ENCODE measurements at regions not wholly inside any gene's neighbourhood (a gene's known extent, or its start where the extent isn't known, plus 50 kb on each side); places are given as distances from the start of the nearest gene placed in this dataset.

DNA sequence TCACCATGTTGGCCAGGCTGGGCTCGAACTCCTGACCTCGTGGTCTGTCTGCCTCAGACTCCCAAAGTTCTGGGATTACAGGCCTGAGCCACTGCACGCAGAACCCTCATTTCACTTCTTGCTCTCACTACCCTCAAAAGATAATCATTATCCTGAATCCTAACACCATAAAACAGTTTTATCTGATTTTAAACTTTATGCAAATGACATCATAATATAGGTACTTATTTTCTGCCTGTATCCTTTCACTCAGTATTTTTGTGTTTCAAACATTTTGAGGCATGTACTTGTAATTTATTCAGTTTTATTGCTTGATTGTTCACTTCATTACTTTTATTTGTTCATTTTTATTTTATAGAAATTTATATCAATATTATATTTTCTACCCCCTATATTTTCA lies 719.2 kb upstream of the ARRDC3 start:
- no peak for TF ChIP-seq EZH2 (IDR thresholded peaks at IDR 0.05; ENCODE audit: borderline replicate concordance, low read length)
- TF ChIP-seq, protein P1, sequence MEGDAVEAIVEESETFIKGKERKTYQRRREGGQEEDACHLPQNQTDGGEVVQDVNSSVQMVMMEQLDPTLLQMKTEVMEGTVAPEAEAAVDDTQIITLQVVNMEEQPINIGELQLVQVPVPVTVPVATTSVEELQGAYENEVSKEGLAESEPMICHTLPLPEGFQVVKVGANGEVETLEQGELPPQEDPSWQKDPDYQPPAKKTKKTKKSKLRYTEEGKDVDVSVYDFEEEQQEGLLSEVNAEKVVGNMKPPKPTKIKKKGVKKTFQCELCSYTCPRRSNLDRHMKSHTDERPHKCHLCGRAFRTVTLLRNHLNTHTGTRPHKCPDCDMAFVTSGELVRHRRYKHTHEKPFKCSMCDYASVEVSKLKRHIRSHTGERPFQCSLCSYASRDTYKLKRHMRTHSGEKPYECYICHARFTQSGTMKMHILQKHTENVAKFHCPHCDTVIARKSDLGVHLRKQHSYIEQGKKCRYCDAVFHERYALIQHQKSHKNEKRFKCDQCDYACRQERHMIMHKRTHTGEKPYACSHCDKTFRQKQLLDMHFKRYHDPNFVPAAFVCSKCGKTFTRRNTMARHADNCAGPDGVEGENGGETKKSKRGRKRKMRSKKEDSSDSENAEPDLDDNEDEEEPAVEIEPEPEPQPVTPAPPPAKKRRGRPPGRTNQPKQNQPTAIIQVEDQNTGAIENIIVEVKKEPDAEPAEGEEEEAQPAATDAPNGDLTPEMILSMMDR (IDR thresholded peaks at IDR 0.05; ENCODE audit: low read length): no peak
- Histone ChIP-seq H3K27me3 (ENCODE audit: insufficient read depth, low read length) (no peaks in the 10 kb centered on the region), H2AFZ (ENCODE audit: low read length) (no peak overlapping the region)

DNA sequence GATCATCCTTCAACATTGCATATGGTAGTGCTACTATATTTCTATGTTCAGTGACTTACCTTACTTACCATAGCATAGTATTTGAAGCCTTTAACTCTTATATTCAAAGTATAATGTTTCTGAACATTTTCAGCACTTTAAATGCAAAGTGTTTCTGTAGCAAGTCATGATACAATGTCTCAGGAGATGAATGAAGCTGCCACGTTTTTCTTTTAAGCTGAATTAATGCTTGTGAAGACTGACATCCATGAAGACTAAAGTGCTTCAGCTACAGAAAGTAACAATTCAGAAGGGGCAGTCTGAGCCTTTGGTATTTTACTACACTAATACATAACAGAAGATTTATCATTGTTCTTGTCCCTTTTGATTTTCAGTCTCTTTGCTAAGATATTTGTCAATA lies 709.1 kb upstream of the ARRDC3 start:
- TF ChIP-seq, protein P1 (IDR thresholded peaks at IDR 0.05; ENCODE audit: low read length): no peak
- TF ChIP-seq EZH2 (IDR thresholded peaks at IDR 0.05; ENCODE audit: borderline replicate concordance, low read length): no peak
- no peaks in the 10 kb centered on the region for H3K9me2 ChIP-seq (ENCODE audit: low read depth, low read length)
- H3K79me2 ChIP-seq (ENCODE audit: insufficient read depth, low read length): no peaks in the 10 kb centered on the region
- H4K20me1 ChIP-seq (ENCODE audit: insufficient read depth, low read length): no peaks in the 10 kb centered on the region
- H3K4me1 ChIP-seq (ENCODE audit: insufficient read depth, low read length, severe bottlenecking): no peaks in the 10 kb centered on the region
- H3K9ac ChIP-seq (ENCODE audit: low read length): no peak overlapping the region
- H3K27ac ChIP-seq (ENCODE audit: low read depth, low read length, poor library complexity, severe bottlenecking): no peak overlapping the region
- H3K36me3 ChIP-seq (ENCODE audit: insufficient read depth, low read length): no peaks in the 10 kb centered on the region
- no peaks in the 10 kb centered on the region for H3K27me3 ChIP-seq (ENCODE audit: insufficient read depth, low read length)
- no peaks in the 10 kb centered on the region for H3F3A ChIP-seq (ENCODE audit: insufficient read depth, low read length)
- no peak overlapping the region for H2AFZ ChIP-seq (ENCODE audit: low read length)
- no peak overlapping the region for H3K4me2 ChIP-seq (ENCODE audit: low read length)
- H3K4me3 ChIP-seq (ENCODE audit: low read depth, low read length, poor library complexity, severe bottlenecking): no peak overlapping the region
- no peaks in the 10 kb centered on the region for H3K9me3 ChIP-seq (ENCODE audit: low read length)

More for the DNA sequence above, 719.2 kb upstream of the ARRDC3 start:
- Histone ChIP-seq H3K9me3 (ENCODE audit: low read length) (no peaks in the 10 kb centered on the region), H3K4me2 (ENCODE audit: low read length) (no peak overlapping the region), H3K36me3 (ENCODE audit: insufficient read depth, low read length) (no peaks in the 10 kb centered on the region), H3K9ac (ENCODE audit: low read length) (no peak overlapping the region), H3K4me1 (ENCODE audit: insufficient read depth, low read length, severe bottlenecking) (no peaks in the 10 kb centered on the region), H3K4me3 (ENCODE audit: low read depth, low read length, poor library complexity, severe bottlenecking) (no peak overlapping the region), H3K79me2 (ENCODE audit: insufficient read depth, low read length) (no peaks in the 10 kb centered on the region), H3F3A (ENCODE audit: insufficient read depth, low read length) (no peaks in the 10 kb centered on the region), H3K9me2 (ENCODE audit: low read depth, low read length) (no peaks in the 10 kb centered on the region), H4K20me1 (ENCODE audit: insufficient read depth, low read length) (no peaks in the 10 kb centered on the region), H3K27ac (ENCODE audit: low read depth, low read length, poor library complexity, severe bottlenecking) (no peak overlapping the region)

DNA sequence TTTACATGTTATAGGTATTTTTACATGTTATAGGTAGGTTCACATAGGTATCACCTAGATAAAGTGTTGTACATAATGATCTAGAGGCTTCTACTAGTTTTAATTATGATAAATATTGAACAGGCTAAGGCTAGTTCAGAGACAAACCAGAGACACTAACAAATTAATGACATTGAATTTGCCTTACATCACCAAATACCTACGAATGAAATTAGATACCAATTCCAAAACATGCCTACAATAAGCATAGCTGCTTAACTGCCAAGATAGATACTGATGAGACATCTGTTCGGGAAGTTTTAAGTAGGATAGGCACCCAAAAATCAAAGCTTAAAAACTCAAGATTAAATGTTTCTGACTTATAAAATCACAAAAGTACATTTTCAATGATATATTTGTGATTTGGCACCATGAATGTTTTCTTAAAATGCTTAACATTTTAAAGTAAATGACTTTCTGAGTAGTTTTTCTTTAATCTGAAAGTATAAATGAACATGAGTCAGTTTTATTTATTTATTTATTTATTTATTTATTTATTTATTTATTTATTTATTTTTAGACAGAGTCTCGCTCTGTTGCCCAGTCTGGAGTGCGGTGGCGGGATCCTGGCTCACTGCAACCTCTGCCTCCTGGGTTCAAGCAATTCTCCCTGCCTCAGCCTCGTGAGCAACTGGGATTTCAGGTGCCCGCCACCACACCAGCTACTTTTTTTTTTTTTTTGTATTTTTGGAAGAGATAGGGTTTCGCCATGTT lies 703.1 kb upstream of the ARRDC3 start:
- no peaks in the 10 kb centered on the region for H3K9me2 ChIP-seq (ENCODE audit: low read depth, low read length)
- H3K36me3 ChIP-seq (ENCODE audit: insufficient read depth, low read length): no peaks in the 10 kb centered on the region
- H3K4me3 ChIP-seq (ENCODE audit: low read depth, low read length, poor library complexity, severe bottlenecking): no peak overlapping the region
- no peak overlapping the region for H2AFZ ChIP-seq (ENCODE audit: low read length)
- H3K9ac ChIP-seq (ENCODE audit: low read length): no peak overlapping the region
- TF ChIP-seq, protein P1 (IDR thresholded peaks at IDR 0.05; ENCODE audit: low read length): no peak
- no peak for TF ChIP-seq EZH2 (IDR thresholded peaks at IDR 0.05; ENCODE audit: borderline replicate concordance, low read length)
- no peak overlapping the region for H3K27ac ChIP-seq (ENCODE audit: low read depth, low read length, poor library complexity, severe bottlenecking)
- H3K4me1 ChIP-seq (ENCODE audit: insufficient read depth, low read length, severe bottlenecking): no peaks in the 10 kb centered on the region
- H3K4me2 ChIP-seq (ENCODE audit: low read length): no peak overlapping the region
- no peaks in the 10 kb centered on the region for H3K79me2 ChIP-seq (ENCODE audit: insufficient read depth, low read length)
- H3K27me3 ChIP-seq (ENCODE audit: insufficient read depth, low read length): no peaks in the 10 kb centered on the region
- no peaks in the 10 kb centered on the region for H4K20me1 ChIP-seq (ENCODE audit: insufficient read depth, low read length)
- H3F3A ChIP-seq (ENCODE audit: insufficient read depth, low read length): no peaks in the 10 kb centered on the region
- no peaks in the 10 kb centered on the region for H3K9me3 ChIP-seq (ENCODE audit: low read length)

All from OCI-LY1 (cell line).